HS-5 (cell line): ENCODE measurements at regions not wholly inside any gene's neighbourhood (a gene's known extent, or its start where the extent isn't known, plus 50 kb on each side); places are given as distances from the start of the nearest gene placed in this dataset.
A peak's percentile ranks its signal among the peaks of the same experiment; 100 is the strongest.
"Not testable (repeated sequence)": the region's sequence is repeated elsewhere in the genome, so short reads cannot be mapped to it uniquely, and the experiment has no call there.

ENCODE experiments used
- DNase-seq: peaks from one replicate; pipeline ENCODE4 v3.0.0-alpha.2; 2012; ENCODE audit warnings: low read depth

- DNase-seq: not testable (repeated sequence)
Observed at GRCh38 chr10:46749003-46749402, 162.2 kb upstream of the PTPN20 start.

GRCh38 chr10:46749470-46749869 lies 161.8 kb upstream of the PTPN20 start:
- DNase-seq: not testable (repeated sequence)

- DNase-seq: not testable (repeated sequence)
Observed at GRCh38 chr10:46753763-46754162, 157.5 kb upstream of the PTPN20 start.

- DNase-seq: not testable (repeated sequence)
Observed at GRCh38 chr10:46761471-46761870, 149.8 kb upstream of the PTPN20 start.

GRCh38 chr10:46768515-46769291 lies 142.5 kb upstream of the PTPN20 start:
- not testable (repeated sequence) for DNase-seq

GRCh38 chr10:46773178-46773896 lies 137.9 kb upstream of the PTPN20 start:
- not testable (repeated sequence) for DNase-seq

- not testable (repeated sequence) for DNase-seq
Observed at GRCh38 chr10:46773897-46774236, 137.4 kb upstream of the PTPN20 start.

GRCh38 chr10:46774366-46774765 lies 136.9 kb upstream of the PTPN20 start:
- not testable (repeated sequence) for DNase-seq

GRCh38 chr10:46774945-46775667 lies 136.1 kb upstream of the PTPN20 start:
- not testable (repeated sequence) for DNase-seq

GRCh38 chr10:46775668-46776059 lies 135.6 kb upstream of the PTPN20 start:
- not testable (repeated sequence) for DNase-seq

GRCh38 chr10:46779571-46779970 lies 131.7 kb upstream of the PTPN20 start:
- DNase-seq: not testable (repeated sequence)

- not testable (repeated sequence) for DNase-seq
Observed at GRCh38 chr10:46780164-46780563, 131.1 kb upstream of the PTPN20 start.

- DNase-seq: not testable (repeated sequence)
Observed at GRCh38 chr10:46781001-46781400, 130.2 kb upstream of the PTPN20 start.

GRCh38 chr10:46782001-46782874 lies 129.0 kb upstream of the PTPN20 start:
- not testable (repeated sequence) for DNase-seq

- not testable (repeated sequence) for DNase-seq
Observed at GRCh38 chr10:46784665-46785064, 126.6 kb upstream of the PTPN20 start.

- DNase-seq: not testable (repeated sequence)
Observed at GRCh38 chr10:46786125-46786517, 125.1 kb upstream of the PTPN20 start.

- DNase-seq: peak; percentile 35
Observed at GRCh38 chr10:46786518-46787320, 124.5 kb upstream of the PTPN20 start.

- no peak for DNase-seq
Observed at GRCh38 chr10:46787321-46787615, 124.0 kb upstream of the PTPN20 start.

GRCh38 chr10:46792657-46793357 lies 118.4 kb upstream of the PTPN20 start:
- DNase-seq: not testable (repeated sequence)

- not testable (repeated sequence) for DNase-seq
Observed at GRCh38 chr10:46796351-46796750, 114.9 kb upstream of the PTPN20 start.
